ENCODE measurements at regions not wholly inside any gene's neighbourhood (a gene's known extent, or its start where the extent isn't known, plus 50 kb on each side); places are given as distances from the start of the nearest gene placed in this dataset.

DNA sequence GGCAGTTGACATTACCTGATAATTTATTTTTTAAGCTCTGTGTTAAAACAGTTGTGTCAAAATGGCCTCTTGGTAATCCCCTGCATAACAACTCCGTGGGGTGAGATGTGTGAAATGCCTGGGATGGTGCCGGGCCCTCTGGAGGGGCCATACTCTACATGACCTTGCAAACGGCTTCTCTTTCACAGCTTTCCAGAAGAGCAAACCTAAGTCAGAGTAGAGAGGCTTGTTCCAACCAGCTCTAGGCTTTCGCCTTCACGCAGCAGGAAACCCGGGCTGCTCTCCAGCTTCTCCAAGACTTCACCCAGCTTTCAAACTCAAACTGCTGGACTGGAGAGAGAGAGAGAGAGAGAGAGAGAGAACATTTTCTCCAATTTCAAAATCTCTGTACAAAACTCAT lies 120.1 kb downstream of the SNX18 start:
- CTCF ChIA-PET: interaction anchor here (1.1 kb wide), 1 partner anchor 148 kb away, joined by 5 read pairs; no protein-coding TSS in a partner anchor
- no peaks in the 10 kb centered on the region for H3K27me3 ChIP-seq (ENCODE audit: control insufficient read depth, insufficient read depth, low read length)
- no peaks in the 10 kb centered on the region for H3K36me3 ChIP-seq (ENCODE audit: control insufficient read depth, insufficient read depth, low read length)
- no peak for DNase-seq (ENCODE audit: low read depth)
- H3K4me3 ChIP-seq (ENCODE audit: low read depth, low read length): no peak overlapping the region
- POLR2A ChIA-PET: no interaction called here
- no peak for TF ChIP-seq CTCF (IDR thresholded peaks at IDR 0.05; ENCODE audit: insufficient read depth, low read depth, low read length)

GRCh38 chr5:54634089-54634488 lies 116.5 kb downstream of the SNX18 start:
- Histone ChIP-seq H3K27me3 (ENCODE audit: control insufficient read depth, insufficient read depth, low read length) (no peaks in the 10 kb centered on the region), H3K4me3 (ENCODE audit: low read depth, low read length) (no peak overlapping the region), H3K36me3 (ENCODE audit: control insufficient read depth, insufficient read depth, low read length) (no peaks in the 10 kb centered on the region)
- ChIA-PET CTCF (no interaction called here), POLR2A (no interaction called here)
- no peak for DNase-seq (ENCODE audit: low read depth)
- TF ChIP-seq CTCF (IDR thresholded peaks at IDR 0.05; ENCODE audit: insufficient read depth, low read depth, low read length): no peak

- Histone ChIP-seq H3K36me3 (ENCODE audit: control insufficient read depth, insufficient read depth, low read length) (no peaks in the 10 kb centered on the region), H3K27me3 (ENCODE audit: control insufficient read depth, insufficient read depth, low read length) (no peaks in the 10 kb centered on the region), H3K4me3 (ENCODE audit: low read depth, low read length) (no peak overlapping the region)
- POLR2A ChIA-PET: interaction anchor here (0.5 kb wide), 1 partner anchor 102 kb away, joined by 3 read pairs; no protein-coding TSS in a partner anchor
- no peak for TF ChIP-seq CTCF (IDR thresholded peaks at IDR 0.05; ENCODE audit: insufficient read depth, low read depth, low read length)
- no peak for DNase-seq (ENCODE audit: low read depth)
- CTCF ChIA-PET: no interaction called here
These were observed 114.7 kb downstream of the SNX18 start for GRCh38 chr5:54632131-54632701.

- ChIA-PET CTCF (interaction anchor here (0.7 to 2.3 kb wide), 3 partner anchors 10 to 214 kb away, joined by 3 to 9 read pairs (median 3); no protein-coding TSS in a partner anchor), POLR2A (no interaction called here)
- Histone ChIP-seq H3K27me3 (ENCODE audit: control insufficient read depth, insufficient read depth, low read length) (no peaks in the 10 kb centered on the region), H3K4me3 (ENCODE audit: low read depth, low read length) (no peak overlapping the region), H3K36me3 (ENCODE audit: control insufficient read depth, insufficient read depth, low read length) (no peaks in the 10 kb centered on the region)
- DNase-seq (ENCODE audit: low read depth): no peak
- TF ChIP-seq CTCF (IDR thresholded peaks at IDR 0.05; ENCODE audit: insufficient read depth, low read depth, low read length): no peak
These were observed 113.3 kb downstream of the SNX18 start for GRCh38 chr5:54630738-54631359.

- ChIA-PET POLR2A (no interaction called here), CTCF (interaction anchor here (1.0 kb wide), 1 partner anchor 60 kb away, joined by 3 read pairs; no protein-coding TSS in a partner anchor)
- no peak overlapping the region for H3K4me3 ChIP-seq (ENCODE audit: low read depth, low read length)
- H3K27me3 ChIP-seq (ENCODE audit: control insufficient read depth, insufficient read depth, low read length): no peaks in the 10 kb centered on the region
- no peak for TF ChIP-seq CTCF (IDR thresholded peaks at IDR 0.05; ENCODE audit: insufficient read depth, low read depth, low read length)
- H3K36me3 ChIP-seq (ENCODE audit: control insufficient read depth, insufficient read depth, low read length): no peaks in the 10 kb centered on the region
- no peak for DNase-seq (ENCODE audit: low read depth)
These were observed 111.6 kb downstream of the SNX18 start for GRCh38 chr5:54629115-54629514.
